T-helper 22 cell (primary cell): ENCODE measurements at regions not wholly inside any gene's neighbourhood (a gene's known extent, or its start where the extent isn't known, plus 50 kb on each side); places are given as distances from the start of the nearest gene placed in this dataset.

Experiments
- DNase-seq: peaks from one replicate; pipeline ENCODE4 v3.0.0-alpha.2; 2020; ENCODE audit warnings: low read depth

DNA sequence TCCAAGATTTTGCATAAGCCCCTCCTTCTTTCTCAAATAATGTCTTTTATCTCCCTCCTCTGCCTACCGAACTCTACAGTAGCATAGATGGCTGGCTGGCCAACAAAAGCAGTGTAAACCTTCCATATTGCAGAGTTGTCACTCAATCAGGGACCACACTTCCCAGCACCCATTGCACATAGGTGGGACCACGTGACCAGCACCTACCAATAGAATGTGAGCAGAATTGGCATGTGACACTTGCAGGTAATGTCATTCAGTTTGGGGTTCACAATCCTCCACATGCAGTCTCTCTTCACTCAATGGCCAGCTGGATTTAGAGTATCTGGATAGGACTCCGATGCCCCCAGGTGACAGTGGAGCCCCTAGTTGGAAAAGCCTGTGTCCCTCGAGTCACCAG lies 190.3 kb upstream of the CRY1 start:
- DNase-seq: no peak

DNA sequence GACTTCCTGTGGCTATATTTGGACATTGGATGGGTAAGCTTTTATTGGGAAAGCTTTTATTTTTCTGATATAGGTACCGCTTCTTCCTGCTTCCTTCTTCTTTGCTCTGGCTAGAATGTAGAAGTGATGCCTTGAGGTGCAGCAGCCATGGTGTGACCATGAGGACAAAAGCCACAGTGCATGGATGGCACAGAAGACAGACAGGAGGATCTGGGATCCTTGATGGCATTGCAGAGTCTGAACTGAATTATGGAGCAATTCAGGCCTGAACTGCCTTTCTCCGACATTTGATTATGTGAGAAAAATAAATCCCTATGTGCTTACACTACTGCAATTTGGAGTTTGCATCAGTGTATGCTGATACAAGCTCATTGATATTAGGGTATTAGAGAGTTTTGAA lies 191.3 kb upstream of the CRY1 start:
- no peak for DNase-seq

GRCh38 chr12:107287436-107288413 lies 194.4 kb upstream of the CRY1 start:
- DNase-seq: no peak

- no peak for DNase-seq
Measured at GRCh38 chr12:107288414-107289127, 195.2 kb upstream of the CRY1 start.

DNA sequence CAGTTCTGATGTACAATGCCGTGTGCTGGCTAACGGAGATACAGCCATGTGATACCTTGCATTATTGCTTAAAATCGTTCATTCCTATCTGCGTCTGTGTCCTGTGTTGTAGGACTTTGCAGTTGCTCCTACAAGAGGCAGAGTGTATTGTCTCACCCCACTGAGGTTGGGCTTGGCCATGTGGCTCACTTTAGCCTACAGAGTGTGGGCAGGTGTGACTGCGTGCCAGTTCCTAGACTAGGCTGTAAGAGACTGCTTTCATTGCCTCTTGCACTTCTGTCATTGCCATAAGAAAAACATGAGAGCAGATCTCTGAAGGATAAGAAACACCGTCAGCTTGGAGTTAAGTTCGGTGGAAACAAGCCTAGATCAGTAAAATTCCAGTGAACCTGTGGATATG lies 197.7 kb upstream of the CRY1 start:
- DNase-seq: no peak

DNA sequence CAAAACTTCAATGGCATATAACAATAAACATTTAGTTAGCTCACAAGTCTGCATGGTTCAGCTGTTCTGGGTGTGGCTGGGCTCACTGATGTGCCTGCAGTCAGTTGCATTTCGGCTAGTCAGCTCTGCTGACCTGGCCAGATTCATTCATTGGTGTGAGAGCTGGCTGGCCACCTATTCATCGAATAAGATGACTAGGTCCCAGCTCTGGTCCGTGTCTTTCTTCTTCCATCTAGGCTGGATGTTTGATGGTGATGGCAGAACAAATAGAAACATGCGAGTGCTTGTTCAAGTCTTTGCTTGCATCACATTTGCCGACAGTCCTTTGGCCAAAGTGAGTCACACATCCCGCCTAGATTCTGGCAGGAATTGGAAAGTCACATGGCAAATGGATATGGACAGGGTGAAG lies 203.3 kb upstream of the CRY1 start:
- DNase-seq: no peak

DNA sequence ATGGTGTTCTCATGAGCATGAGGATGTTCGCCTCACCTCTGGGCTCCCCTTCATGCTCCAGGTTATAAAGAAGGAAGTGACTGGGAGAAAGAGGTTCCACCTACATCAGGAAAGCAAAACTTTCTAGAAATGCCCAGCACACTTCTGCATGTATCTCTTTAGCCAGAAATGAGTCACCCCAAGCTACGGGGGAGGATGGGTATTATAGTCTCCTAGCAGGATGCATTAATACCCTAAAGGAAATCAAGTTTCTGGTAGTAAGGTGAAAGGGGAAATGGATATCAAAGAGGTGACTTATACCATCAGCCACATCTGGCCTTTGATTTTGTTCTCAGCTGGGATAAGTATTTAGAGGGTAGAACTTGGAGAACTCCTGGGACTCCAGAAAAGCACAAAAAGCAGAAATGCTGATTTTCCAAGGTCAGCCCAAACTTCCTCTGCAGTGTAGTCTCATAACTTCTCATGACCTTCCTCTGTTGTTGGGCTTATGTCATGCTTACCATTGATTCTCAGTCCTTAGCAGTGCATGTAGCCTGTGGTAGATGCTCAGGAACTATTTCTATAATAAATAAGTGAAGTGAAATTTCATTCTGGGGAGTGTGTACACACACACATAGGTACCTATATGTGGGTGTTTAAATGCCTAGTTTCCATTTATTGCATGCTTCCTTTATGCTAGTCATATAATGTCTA lies 209.4 kb upstream of the CRY1 start:
- DNase-seq: no peak

DNA sequence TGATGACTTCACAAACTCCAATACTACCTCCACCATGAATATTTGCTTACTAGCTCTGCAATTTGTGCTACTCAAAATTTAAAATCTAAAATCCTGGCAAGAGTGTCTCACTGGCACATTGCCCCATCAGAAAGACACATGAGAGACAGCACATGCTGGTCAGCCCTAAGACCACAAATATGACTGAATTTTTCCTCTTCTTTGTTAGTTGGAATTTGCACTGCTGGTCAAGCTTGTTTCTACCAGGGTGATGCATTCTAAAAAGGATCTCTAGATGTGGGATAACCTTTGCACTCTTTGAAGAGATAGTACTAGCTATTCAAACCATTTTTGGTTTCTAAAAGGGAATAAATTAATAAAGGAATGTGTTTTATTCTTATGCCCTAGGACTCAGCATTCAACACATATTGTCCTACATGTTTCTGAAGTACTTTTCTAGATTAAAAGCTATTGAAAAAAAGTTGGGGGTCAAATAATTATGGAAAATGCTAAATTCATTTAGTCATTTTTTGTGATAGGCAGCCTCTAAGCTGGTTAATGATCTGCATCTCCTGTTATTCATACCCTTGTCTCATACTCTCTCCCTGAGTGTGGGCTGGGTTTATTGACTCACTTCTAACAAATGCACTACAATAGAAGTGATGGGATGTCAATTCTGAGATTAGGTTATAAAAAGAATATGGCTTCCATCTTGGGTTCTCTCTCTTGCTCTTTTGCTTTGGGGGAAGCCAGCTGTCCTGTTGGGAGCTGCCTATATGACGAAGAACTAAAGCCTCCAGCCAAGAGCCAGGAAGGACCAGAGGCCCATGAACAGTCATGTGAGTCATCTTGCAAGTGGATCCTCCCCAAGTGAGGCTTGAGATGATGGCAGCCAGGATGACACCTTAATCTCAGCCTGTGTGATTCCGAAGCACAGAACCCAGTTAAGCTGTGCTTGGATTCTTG lies 211.5 kb upstream of the CRY1 start:
- no peak for DNase-seq

DNA sequence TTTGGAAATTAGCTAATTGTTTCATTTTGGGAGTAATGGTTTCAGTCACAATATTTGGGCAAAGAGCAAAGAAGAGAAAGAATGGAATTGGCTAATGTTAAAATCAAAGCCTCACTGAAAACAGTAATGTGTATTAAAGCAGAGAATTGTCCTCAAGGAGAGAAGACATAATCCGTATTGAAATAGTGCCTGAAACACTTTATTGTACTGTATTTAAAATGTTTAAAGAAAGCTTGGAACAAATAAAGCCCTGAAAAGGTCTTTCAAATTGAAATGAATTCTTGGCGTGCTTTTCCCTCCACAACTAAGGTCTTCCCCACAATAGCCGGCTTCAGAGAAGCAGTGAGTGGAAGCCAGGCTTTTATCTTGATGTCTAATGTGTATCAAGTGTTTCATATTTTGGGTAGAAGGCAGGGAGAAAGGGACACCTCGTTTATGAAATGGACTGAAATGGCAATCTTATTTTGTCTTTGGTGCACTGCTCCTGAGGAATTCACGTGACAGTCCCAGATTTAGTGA lies 212.9 kb upstream of the CRY1 start:
- DNase-seq: no peak

GRCh38 chr12:107308310-107308709 lies 215.0 kb upstream of the CRY1 start:
- DNase-seq: no peak

GRCh38 chr12:107309020-107309419 lies 215.7 kb upstream of the CRY1 start:
- DNase-seq: no peak

DNA sequence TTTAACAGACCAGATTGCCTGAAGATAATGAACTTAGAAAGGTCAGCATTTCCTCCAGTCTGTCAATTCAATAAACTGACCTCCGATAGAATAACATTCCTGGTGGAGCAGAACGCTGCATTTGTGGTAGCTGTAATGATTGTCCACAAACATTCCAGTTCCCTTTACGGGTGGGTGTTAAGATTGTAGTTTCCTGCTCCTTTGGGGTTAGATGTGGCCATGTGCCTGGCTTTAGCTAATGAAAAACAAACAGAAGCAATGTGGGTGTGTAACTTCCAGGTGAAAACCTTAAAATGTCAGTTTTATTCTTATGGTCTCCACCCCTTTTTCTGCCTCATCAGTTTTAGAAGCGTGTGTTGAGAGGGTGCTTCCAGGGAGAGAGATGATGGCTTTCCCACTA lies 217.3 kb upstream of the CRY1 start:
- DNase-seq: no peak

DNA sequence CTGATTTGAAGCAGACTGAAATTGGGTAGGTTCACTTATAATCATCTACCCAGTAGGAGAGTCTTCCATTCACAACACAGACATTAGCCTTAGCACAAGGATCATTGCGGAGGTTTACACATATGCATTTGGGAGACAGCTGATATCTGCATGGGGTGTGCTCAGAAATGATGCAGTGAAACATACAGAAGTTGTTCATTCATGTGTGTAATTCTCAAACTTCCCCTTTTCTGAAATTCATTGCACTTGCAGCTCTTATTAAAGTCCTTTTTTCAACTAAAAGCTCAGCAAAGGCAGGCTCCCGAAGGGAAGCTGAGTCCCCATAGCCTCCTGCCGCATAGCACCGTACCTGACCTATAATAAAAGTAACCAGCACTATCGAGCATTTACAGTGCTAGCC lies 218.3 kb upstream of the CRY1 start:
- DNase-seq: no peak

- DNase-seq: peak; percentile 58
Measured at GRCh38 chr12:107317751-107318555, 224.6 kb upstream of the CRY1 start.

- no peak for DNase-seq
Measured at GRCh38 chr12:107318556-107318805, 225.1 kb upstream of the CRY1 start.

- DNase-seq: no peak
Measured at GRCh38 chr12:107318806-107319532, 225.6 kb upstream of the CRY1 start.

- no peak for DNase-seq
Measured at GRCh38 chr12:107319533-107320032, 226.2 kb upstream of the CRY1 start.

- peak; percentile 46 for DNase-seq
Measured at GRCh38 chr12:107320033-107320928, 226.9 kb upstream of the CRY1 start.
